H7 (cell line): ENCODE measurements at regions not wholly inside any gene's neighbourhood (a gene's known extent, or its start where the extent isn't known, plus 50 kb on each side); places are given as distances from the start of the nearest gene placed in this dataset.
A peak's percentile ranks its signal among the peaks of the same experiment; 100 is the strongest.

Source experiments
- DNase-seq: peaks from one replicate; pipeline ENCODE4 v3.0.0; 2012
- H3K27me3 ChIP-seq: 2 replicates; pipeline ENCODE4 v1.6.0; 2011; ENCODE audit warnings: mild to moderate bottlenecking, low read length; ENCODE audit not compliant: control insufficient read depth, insufficient read depth
- H3K36me3 ChIP-seq: replicated peaks from 2 replicates; pipeline ENCODE4 v1.5.1; 2011; ENCODE audit warnings: low read length; ENCODE audit not compliant: control insufficient read depth, insufficient read depth
- H3K4me3 ChIP-seq: 2 replicates; pipeline ENCODE4 v1.5.1; 2011; ENCODE audit warnings: low read depth, mild to moderate bottlenecking, control low read depth, low read length, moderate library complexity; ENCODE audit not compliant: insufficient read depth

- H3K4me3 ChIP-seq = no peak overlapping the region
- H3K36me3 ChIP-seq = no peaks in the 10 kb centered on the region
- no peaks in the 10 kb centered on the region for H3K27me3 ChIP-seq
- DNase-seq = peak; percentile 74
These were observed 142.4 kb upstream of the ZNF236 start for GRCh38 chr18:76679945-76680344.

DNA sequence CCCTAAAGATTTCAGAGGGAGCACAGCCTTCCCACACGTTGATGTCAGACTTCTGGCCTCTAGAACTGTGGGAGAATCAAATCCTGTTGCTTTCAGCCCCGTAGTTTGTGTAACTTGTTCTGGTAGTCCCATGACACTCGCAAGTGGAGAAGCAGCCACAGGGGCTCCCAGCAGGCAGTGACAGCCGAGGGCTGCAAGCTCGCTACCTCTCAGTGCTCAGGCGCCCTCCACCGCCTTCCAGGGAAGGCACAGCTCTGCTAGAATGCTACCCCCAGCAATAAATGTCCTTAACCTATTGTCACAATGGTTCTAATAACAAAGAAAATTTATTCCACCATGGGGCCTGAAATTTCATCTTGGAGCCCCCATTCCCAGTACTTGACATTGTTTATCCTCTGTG lies 143.1 kb upstream of the ZNF236 start:
- H3K36me3 ChIP-seq = no peaks in the 10 kb centered on the region
- no peak overlapping the region for H3K4me3 ChIP-seq
- DNase-seq = peak; percentile 67
- H3K27me3 ChIP-seq = no peaks in the 10 kb centered on the region

DNA sequence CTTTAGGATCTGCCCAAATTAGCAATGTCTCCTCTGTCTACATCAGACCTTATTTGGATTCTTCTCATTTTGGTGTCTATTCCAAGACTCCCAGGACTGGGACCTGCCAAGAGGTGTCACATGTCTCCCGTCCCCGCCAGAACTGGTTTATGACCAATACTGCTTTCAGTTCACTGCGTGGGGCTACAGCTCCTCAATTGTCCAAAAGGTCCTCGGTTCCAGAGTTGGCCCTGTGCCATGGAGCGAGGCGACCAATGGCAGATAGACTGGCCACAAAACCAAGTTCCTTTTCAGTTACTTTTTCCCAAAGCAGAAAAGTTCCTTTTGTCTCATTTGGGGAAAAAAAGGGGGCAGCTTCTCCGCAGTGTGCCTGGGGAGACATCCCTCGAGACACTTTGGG lies 144.1 kb upstream of the ZNF236 start:
- no peaks in the 10 kb centered on the region for H3K36me3 ChIP-seq
- no peak overlapping the region for H3K4me3 ChIP-seq
- DNase-seq = no peak
- no peaks in the 10 kb centered on the region for H3K27me3 ChIP-seq

- H3K4me3 ChIP-seq = no peak overlapping the region
- H3K36me3 ChIP-seq = no peaks in the 10 kb centered on the region
- no peak for DNase-seq
These were observed 147.8 kb upstream of the ZNF236 start for GRCh38 chr18:76674596-76674995.

DNA sequence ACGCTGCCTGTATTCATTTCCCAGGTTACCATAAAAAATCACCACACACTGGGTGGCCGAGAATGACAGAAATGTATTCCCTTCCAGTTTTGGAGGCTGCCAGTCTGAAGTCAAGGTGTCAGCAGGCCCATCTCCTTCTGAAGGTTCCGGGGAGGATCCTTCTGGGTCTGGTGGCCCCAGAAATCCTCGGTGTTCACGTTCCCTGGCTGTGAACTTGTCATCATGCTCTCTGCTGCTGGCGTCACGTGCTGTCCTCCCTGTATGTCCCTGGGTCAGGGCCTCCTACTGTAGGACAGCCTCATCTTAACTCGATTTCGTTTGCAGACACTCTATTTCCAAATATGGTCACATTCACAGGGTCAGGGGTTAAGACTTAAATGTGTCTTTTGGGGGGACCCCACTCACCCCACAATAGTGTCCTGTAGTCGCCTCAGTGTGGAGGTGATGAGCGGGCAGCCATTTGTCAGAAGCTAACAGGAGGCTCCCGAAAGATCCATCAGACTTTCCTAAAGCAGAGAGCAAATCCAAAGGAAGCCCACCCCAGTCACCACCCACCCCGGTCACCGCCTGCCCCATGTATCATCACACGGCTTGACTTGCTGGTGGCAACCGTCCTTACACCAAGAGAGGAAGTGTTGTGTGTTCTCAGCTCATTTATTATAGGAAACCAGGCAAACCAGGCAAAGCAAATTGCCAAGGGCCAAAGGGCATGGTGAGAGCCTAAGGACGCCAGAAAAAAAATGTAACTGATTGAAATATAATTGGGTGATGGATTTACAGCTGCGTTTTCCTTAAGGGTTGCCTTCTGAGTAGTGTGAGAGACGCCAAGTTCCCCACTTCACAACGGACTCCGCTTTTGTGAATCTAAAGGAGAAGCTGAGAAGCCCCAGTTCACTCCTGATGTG lies 148.8 kb upstream of the ZNF236 start:
- H3K36me3 ChIP-seq = no peaks in the 10 kb centered on the region
- DNase-seq = no peak
- no peaks in the 10 kb centered on the region for H3K27me3 ChIP-seq
- H3K4me3 ChIP-seq = no peak overlapping the region

More at GRCh38 chr18:76674596-76674995, 147.8 kb upstream of the ZNF236 start:
- no peaks in the 10 kb centered on the region for H3K27me3 ChIP-seq

DNA sequence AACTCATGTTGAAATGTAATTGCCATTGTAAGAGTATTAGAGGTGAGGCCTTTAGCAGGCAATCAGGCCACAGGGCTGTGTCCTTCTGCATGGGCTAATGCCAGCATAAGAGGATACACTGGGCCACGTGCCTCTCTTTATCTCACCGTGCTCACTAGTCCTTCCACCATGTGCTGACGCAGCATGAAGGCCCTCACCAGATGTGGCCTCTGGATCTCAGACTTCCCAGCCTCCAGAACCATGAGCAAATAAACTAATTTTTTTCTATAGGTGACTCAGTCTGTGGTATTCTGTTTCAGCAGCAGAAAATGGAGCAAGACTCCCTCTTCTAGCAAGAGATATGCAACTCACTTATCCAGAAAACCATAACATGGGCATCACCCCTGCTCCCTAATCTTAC lies 149.7 kb upstream of the ZNF236 start:
- DNase-seq = no peak
- no peaks in the 10 kb centered on the region for H3K27me3 ChIP-seq
- H3K36me3 ChIP-seq = no peaks in the 10 kb centered on the region
- H3K4me3 ChIP-seq = no peak overlapping the region

DNA sequence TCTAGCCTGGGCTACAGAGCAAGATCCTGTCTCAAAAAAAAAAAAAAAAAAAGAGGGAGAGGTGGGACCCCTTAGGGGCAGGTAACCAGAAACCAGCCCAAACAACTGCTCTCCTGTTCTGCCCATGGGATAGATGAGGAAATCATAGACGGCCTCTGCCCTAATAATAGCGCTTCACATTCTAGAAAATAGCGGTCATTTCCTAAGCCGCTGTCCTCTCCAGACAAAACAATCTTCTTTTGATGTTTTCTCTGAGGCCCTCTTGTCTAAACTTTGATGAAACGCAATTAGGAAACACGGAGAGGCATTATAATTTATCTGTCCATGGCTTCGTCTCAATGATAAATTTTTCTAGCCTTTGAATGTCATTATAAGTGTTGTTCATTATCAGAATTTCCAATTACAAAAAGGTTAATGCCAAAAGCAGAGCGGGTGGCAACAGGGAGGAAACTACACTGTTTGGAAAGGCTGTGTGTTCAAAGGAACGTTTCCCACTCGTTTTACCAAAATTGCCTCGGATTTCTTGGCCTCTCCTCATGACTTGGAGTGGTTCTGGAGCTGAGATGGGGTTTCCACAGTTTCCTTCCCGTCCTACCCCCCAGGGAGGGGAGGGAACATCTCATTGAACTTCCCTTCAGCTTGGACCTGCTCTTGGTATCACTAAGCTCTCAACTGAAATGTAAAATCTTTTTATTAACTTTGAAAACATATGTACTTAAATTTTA lies 151.6 kb upstream of the ZNF236 start:
- no peaks in the 10 kb centered on the region for H3K27me3 ChIP-seq
- no peak overlapping the region for H3K4me3 ChIP-seq
- DNase-seq = no peak
- H3K36me3 ChIP-seq = no peaks in the 10 kb centered on the region

DNA sequence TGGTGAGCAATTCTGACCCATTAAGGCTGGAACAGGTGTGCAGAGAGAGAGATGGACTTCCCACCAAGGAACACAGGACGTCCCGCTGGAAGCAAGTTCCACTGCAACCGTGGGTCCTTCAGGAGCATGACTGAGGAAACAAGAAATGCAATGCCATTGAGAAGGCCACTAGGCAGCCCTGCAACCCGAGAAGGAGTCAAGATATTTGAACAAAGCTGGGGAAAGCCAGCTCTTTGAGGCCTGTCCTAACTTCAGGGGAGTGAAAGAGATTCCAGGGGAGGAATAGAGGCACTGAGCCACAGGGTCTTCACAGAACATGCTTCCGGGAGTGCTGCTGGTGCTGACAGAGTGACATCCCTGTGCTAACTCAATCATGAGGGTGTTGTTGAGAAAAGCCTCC lies 153.8 kb upstream of the ZNF236 start:
- Histone ChIP-seq H3K27me3 (no peaks in the 10 kb centered on the region), H3K4me3 (no peak overlapping the region), H3K36me3 (no peaks in the 10 kb centered on the region)
- no peak for DNase-seq

DNA sequence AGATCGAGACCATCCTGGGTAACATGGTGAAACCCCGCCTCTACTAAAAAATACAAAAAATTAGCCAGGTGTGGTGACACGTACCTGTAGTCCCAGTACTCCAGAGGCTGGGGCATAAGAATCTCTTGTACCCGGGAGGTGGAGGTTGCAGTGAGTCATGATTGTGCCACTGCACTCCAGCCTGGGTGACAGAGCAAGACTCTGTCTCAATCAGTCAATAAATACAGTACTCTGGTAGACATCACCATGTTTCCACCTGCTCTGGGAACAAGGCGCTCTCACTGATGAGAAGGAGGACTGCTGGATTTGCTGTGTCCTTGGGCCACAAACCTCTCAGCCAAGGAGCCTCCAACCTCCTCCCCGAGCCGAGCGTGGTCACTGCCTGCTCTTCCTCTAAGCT lies 154.2 kb upstream of the ZNF236 start:
- no peaks in the 10 kb centered on the region for H3K27me3 ChIP-seq
- no peak for DNase-seq
- no peaks in the 10 kb centered on the region for H3K36me3 ChIP-seq
- no peak overlapping the region for H3K4me3 ChIP-seq

- DNase-seq = no peak
- H3K4me3 ChIP-seq = no peak overlapping the region
- H3K36me3 ChIP-seq = no peaks in the 10 kb centered on the region
- no peaks in the 10 kb centered on the region for H3K27me3 ChIP-seq
These were observed 154.8 kb upstream of the ZNF236 start for GRCh38 chr18:76667603-76668002.

DNA sequence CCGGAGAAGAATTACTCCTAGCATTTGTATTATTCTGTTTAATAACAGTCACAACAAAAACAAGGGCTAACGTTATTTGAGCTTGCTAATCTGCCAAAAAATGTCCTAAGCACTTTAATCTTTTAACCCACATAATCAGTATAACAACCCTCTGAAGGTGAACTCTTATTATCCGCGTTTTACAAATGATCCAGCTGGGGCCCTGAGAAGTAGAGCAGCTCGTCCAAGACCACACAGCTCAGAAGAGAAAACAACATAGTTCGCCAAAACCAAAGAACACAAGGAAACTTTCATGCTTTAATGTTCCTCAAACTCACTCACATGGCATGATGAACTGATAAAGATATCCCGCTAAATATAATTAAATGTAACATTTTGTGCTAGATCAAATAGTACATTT lies 159.7 kb upstream of the ZNF236 start:
- Histone ChIP-seq H3K36me3 (no peaks in the 10 kb centered on the region), H3K27me3 (no peaks in the 10 kb centered on the region), H3K4me3 (no peak overlapping the region)
- no peak for DNase-seq

DNA sequence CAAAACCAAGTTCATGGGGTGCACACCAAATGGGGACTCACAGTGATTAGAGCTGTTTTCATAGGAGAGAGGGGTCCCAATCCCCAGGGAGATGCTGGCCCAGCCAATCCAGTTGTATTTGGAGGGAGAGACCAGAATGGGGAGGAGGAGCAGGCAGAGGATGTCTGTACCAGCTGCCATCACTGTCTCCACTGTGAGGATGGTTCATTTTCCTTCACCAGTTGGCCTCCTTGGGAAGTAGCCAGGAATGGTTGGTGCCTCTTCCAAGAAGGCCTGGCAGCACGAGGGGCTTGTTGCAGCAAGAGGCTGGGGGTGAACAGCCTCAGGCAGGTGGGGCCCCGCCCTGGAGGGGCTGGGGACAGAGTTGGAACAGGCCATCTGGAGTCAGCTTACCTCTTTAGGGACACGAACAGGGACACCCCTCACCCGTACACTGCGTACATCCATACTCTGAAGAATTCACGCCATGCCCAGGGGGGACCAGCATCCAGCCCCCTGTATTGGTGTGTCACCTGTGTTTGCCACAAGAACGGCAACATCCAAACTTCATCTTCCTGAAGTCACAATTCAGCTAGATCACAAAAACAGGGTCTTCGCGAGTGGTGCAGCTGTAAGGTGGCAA lies 161.7 kb upstream of the ZNF236 start:
- no peaks in the 10 kb centered on the region for H3K36me3 ChIP-seq

DNA sequence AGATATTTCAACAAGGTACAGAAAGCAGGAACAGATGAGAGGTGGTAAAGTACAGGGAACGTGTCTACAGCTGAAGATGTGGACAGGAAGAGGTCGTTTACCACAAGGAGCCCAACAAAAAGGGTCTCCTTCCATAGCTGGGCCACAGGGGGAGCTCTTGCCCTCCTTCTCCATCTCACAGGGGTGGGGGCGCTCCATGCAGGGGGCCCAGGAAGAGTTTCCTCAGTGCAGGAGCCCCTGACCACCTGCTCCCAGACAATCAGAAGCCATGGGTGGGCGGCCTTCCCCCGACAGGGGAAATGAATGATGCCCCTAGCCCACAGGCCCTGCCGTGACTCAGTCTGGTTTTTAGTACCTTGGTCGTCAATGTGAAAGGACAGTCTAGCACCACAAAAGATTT lies 163.6 kb upstream of the ZNF516 start:
- H3K27me3 ChIP-seq = no peaks in the 10 kb centered on the region
- H3K4me3 ChIP-seq = no peak overlapping the region
- peak; percentile 90 for DNase-seq
- H3K36me3 ChIP-seq = no peaks in the 10 kb centered on the region

More for the DNA sequence above, 161.7 kb upstream of the ZNF236 start:
- no peak for DNase-seq
- Histone ChIP-seq H3K4me3 (no peak overlapping the region), H3K27me3 (no peaks in the 10 kb centered on the region)

GRCh38 chr18:76657911-76658470 lies 162.9 kb upstream of the ZNF516 start:
- H3K4me3 ChIP-seq = no peak overlapping the region
- no peak for DNase-seq
- H3K36me3 ChIP-seq = no peaks in the 10 kb centered on the region
- H3K27me3 ChIP-seq = no peaks in the 10 kb centered on the region
